H1 (cell line): ENCODE measurements at regions not wholly inside any gene's neighbourhood (a gene's known extent, or its start where the extent isn't known, plus 50 kb on each side); places are given as distances from the start of the nearest gene placed in this dataset.

Source experiments
- CTCF ChIA-PET: fragments of 300-600 bp; sonication (Branson Sonifier 250); formaldehyde crosslinking; loops from one replicate; lab custom pipeline; 2021; ENCODE audit not compliant: partially characterized antibody; lab: Charles Lee
- POLR2A ChIA-PET: fragments of 300-600 bp; sonication (Branson Sonifier 250); formaldehyde crosslinking; loops from one replicate; lab custom pipeline; 2021; ENCODE audit warnings: inconsistent platforms; ENCODE audit not compliant: partially characterized antibody; lab: Charles Lee
- DNase-seq, 2 experiments: peaks; one replicate each; pipeline versions ENCODE4 v3.0.0 to v3.0.0-alpha.2; 2010 to 2022; ENCODE audit warnings: low spot score in 2 of 2, low read depth in 1 of 2, mixed read lengths in 1 of 2
- FAIRE-seq: peaks from 2 replicates; lab custom pipeline; 2011; peaks lifted over from hg19 to GRCh38; lab: Jason Lieb, UNC
- H2AFZ ChIP-seq: 2 replicates; pipeline ENCODE4 v1.8.1; 2012; ENCODE audit warnings: low read length, inconsistent platforms
- H2AK5ac ChIP-seq: 2 replicates; pipeline ENCODE4 v1.6.1; 2013; ENCODE audit warnings: low read depth, low read length
- H2BK120ac ChIP-seq: replicated peaks from 2 replicates; pipeline ENCODE3; 2013; ENCODE audit warnings: low read depth, low read length, inconsistent platforms
- H2BK12ac ChIP-seq: 2 replicates; pipeline ENCODE4 v1.6.1; 2013; ENCODE audit warnings: low read depth, low read length
- H2BK15ac ChIP-seq: 2 replicates; pipeline ENCODE4 v1.6.1; 2013; ENCODE audit warnings: low read length
- H2BK20ac ChIP-seq: 2 replicates; pipeline ENCODE4 v1.6.1; 2013; ENCODE audit warnings: low read length
- H2BK5ac ChIP-seq: 2 replicates; pipeline ENCODE4 v1.6.1; 2013; ENCODE audit warnings: low read depth, low read length
- H3K14ac ChIP-seq: 2 replicates; pipeline ENCODE4 v1.6.1; 2013; ENCODE audit warnings: inconsistent platforms; ENCODE audit not compliant: insufficient read length
- H3K18ac ChIP-seq: 2 replicates; pipeline ENCODE4 v1.6.1; 2013; ENCODE audit warnings: low read length; ENCODE audit errors: extremely low read depth
- H3K23ac ChIP-seq: 2 replicates; pipeline ENCODE4 v1.6.1; 2013; ENCODE audit warnings: inconsistent platforms; ENCODE audit not compliant: insufficient read length
- H3K23me2 ChIP-seq: 2 replicates; pipeline ENCODE4 v1.6.1; 2013; ENCODE audit warnings: low read depth, low read length
- H3K27ac ChIP-seq: 2 replicates; pipeline ENCODE4 v1.6.1; 2011; ENCODE audit warnings: low read depth, low read length, inconsistent platforms
- H3K27me3 ChIP-seq, 4 experiments: replicated peaks in 1 of 4; 1 replicate in 1 of 4; 2 replicates in 3 of 4; pipeline versions ENCODE4 v1.6.1 to v1.8.1; 2011 to 2013; ENCODE audit warnings: low read length in 3 of 4, mild to moderate bottlenecking in 3 of 4, inconsistent platforms in 2 of 4, mixed read lengths in 2 of 4, moderate library complexity in 1 of 4; ENCODE audit not compliant: control insufficient read depth in 3 of 4, insufficient read depth in 3 of 4; ENCODE audit errors: extremely low read depth in 1 of 4
- H3K36me3 ChIP-seq, 4 experiments: 2 replicates each; pipeline versions ENCODE4 v1.6.1 to v1.8.1; 2011 to 2013; ENCODE audit warnings: mild to moderate bottlenecking in 4 of 4, low read length in 3 of 4, moderate library complexity in 2 of 4, control low read depth in 1 of 4, inconsistent platforms in 1 of 4; ENCODE audit not compliant: insufficient read depth in 4 of 4, control insufficient read depth in 2 of 4
- H3K4ac ChIP-seq: replicated peaks from 2 replicates; pipeline ENCODE3; 2013; ENCODE audit warnings: low read length, low read depth, mixed read lengths, inconsistent platforms; ENCODE audit not compliant: insufficient read length
- H3K4me1 ChIP-seq, 4 experiments: replicated peaks in 1 of 4; 1 replicate in 1 of 4; 2 replicates in 3 of 4; pipeline versions ENCODE4 v1.6.1 to v1.8.1; 2011 to 2013; ENCODE audit warnings: low read length in 3 of 4, inconsistent platforms in 2 of 4, mixed read lengths in 1 of 4; ENCODE audit not compliant: insufficient read depth in 4 of 4, control insufficient read depth in 3 of 4
- H3K4me2 ChIP-seq, 2 experiments: 2 replicates each; pipeline versions ENCODE4 v1.6.1 to v1.8.1; 2011 to 2013; ENCODE audit warnings: low read depth in 2 of 2, low read length in 2 of 2, control low read depth in 1 of 2, inconsistent platforms in 1 of 2, mild to moderate bottlenecking in 1 of 2; ENCODE audit not compliant: insufficient read depth in 1 of 2
- H3K4me3 ChIP-seq, 4 experiments: fragments of 200-600, 300-600 bp in 1 of 4; sonication (generic), shearing (Covaris generic), sonication (Bioruptor Twin) in 1 of 4; 2 replicates each; pipeline versions ENCODE4 v1.5.1 to v1.8.1; 2011 to 2016; ENCODE audit warnings: low read length in 4 of 4, low read depth in 3 of 4, control low read depth in 2 of 4, inconsistent platforms in 2 of 4, mild to moderate bottlenecking in 2 of 4, mixed read lengths in 1 of 4, moderate library complexity in 1 of 4; ENCODE audit not compliant: insufficient read depth in 2 of 4; ENCODE audit errors: extremely low read depth in 1 of 4
- H3K56ac ChIP-seq: replicated peaks from 2 replicates; pipeline ENCODE3; 2013; ENCODE audit warnings: low read depth, mild to moderate bottlenecking, mixed read lengths, low read length, inconsistent platforms; ENCODE audit not compliant: insufficient read length
- H3K79me1 ChIP-seq: 2 replicates; pipeline ENCODE4 v1.6.1; 2013; ENCODE audit warnings: low read depth, low read length, control low read depth
- H3K79me2 ChIP-seq, 2 experiments: 2 replicates each; pipeline versions ENCODE4 v1.6.1 to v1.8.1; 2012 to 2013; ENCODE audit warnings: low read length in 2 of 2, mild to moderate bottlenecking in 2 of 2, inconsistent platforms in 1 of 2; ENCODE audit not compliant: insufficient read depth in 2 of 2, control insufficient read depth in 1 of 2
- H3K9ac ChIP-seq, 4 experiments: replicated peaks in 1 of 4; 1 replicate in 1 of 4; 2 replicates in 3 of 4; pipeline versions ENCODE4 v1.6.1 to v1.8.1; 2011 to 2013; ENCODE audit warnings: low read depth in 3 of 4, low read length in 3 of 4, control low read depth in 2 of 4, mild to moderate bottlenecking in 2 of 4, moderate library complexity in 2 of 4, inconsistent platforms in 1 of 4; ENCODE audit errors: extremely low read depth in 1 of 4
- H3K9me3 ChIP-seq, 2 experiments: 2 replicates each; pipeline versions ENCODE4 v1.6.1 to v1.8.1; 2012 to 2013; ENCODE audit warnings: mild to moderate bottlenecking in 2 of 2, moderate library complexity in 2 of 2, control low read depth in 1 of 2, inconsistent platforms in 1 of 2, low read depth in 1 of 2, low read length in 1 of 2, mixed read lengths in 1 of 2; ENCODE audit not compliant: insufficient read depth in 2 of 2
- H4K20me1 ChIP-seq, 2 experiments: replicated peaks in 1 of 2; 2 replicates each; pipeline versions ENCODE3 to v1.8.1; 2011 to 2013; ENCODE audit warnings: inconsistent platforms in 2 of 2, low read length in 2 of 2, mild to moderate bottlenecking in 1 of 2; ENCODE audit not compliant: insufficient read depth in 2 of 2, control insufficient read depth in 1 of 2
- H4K5ac ChIP-seq: 2 replicates; pipeline ENCODE4 v1.6.1; 2013; ENCODE audit warnings: low read length, low read depth, mixed read lengths, inconsistent platforms; ENCODE audit not compliant: insufficient read length
- H4K8ac ChIP-seq: 2 replicates; pipeline ENCODE4 v1.8.0; 2013; ENCODE audit warnings: mild to moderate bottlenecking, moderate library complexity, low read length, inconsistent platforms; ENCODE audit not compliant: insufficient read depth; ENCODE audit errors: extremely low read depth
- H4K91ac ChIP-seq: replicated peaks from 2 replicates; pipeline ENCODE3; 2013; ENCODE audit warnings: low read length, mixed read lengths, inconsistent platforms; ENCODE audit not compliant: insufficient read length
- ATF2 ChIP-seq: IDR thresholded peaks from 2 replicates; pipeline ENCODE4 v1.6.1; 2012; ENCODE audit warnings: low read length, inconsistent platforms
- ATF3 ChIP-seq: IDR thresholded peaks from 2 replicates; pipeline ENCODE4 v1.6.1; 2011; ENCODE audit warnings: low read depth, mild to moderate bottlenecking, low read length; ENCODE audit not compliant: insufficient read depth
- BCL11A ChIP-seq, 2 experiments: IDR thresholded peaks; one replicate each; pipeline ENCODE4 v1.6.1; 2011; ENCODE audit warnings: low read depth in 2 of 2, low read length in 2 of 2, mild to moderate bottlenecking in 2 of 2
- CBX5 ChIP-seq: fragments of 300-800, 300-1000 bp; sonication (generic); IDR thresholded peaks from 2 replicates; pipeline ENCODE4 v1.7.1; 2016; ENCODE audit warnings: antibody characterized with exemption, low read length, low read depth
- CHD2 ChIP-seq: IDR thresholded peaks from 2 replicates; pipeline ENCODE4 v1.6.1; 2012; ENCODE audit warnings: low read length, improper control_type of control experiment
- GTF2F1 ChIP-seq: IDR thresholded peaks from 2 replicates; pipeline ENCODE4 v1.6.1; 2012; ENCODE audit warnings: low read depth, low read length, improper control_type of control experiment, borderline replicate concordance
- HDAC6 ChIP-seq: IDR thresholded peaks from one replicate; pipeline ENCODE4 v1.7.1; 2012; ENCODE audit warnings: low read depth, mild to moderate bottlenecking, inconsistent platforms, low read length, moderate library complexity
- KDM4A ChIP-seq: IDR thresholded peaks from one replicate; pipeline ENCODE4 v1.7.1; 2012; ENCODE audit warnings: low read depth, mild to moderate bottlenecking, moderate library complexity, low read length, inconsistent platforms; ENCODE audit not compliant: severe bottlenecking
- POLR2A ChIP-seq, 2 experiments: IDR thresholded peaks; 1 replicate in 1 of 2; 2 replicates in 1 of 2; pipeline ENCODE4 v1.6.1; 2011; ENCODE audit warnings: low read depth in 2 of 2, low read length in 2 of 2, mild to moderate bottlenecking in 2 of 2; ENCODE audit errors: control extremely low read depth in 1 of 2
- SIX5 ChIP-seq: IDR thresholded peaks from 2 replicates; pipeline ENCODE4 v1.6.1; 2011; ENCODE audit warnings: mild to moderate bottlenecking, low read depth, low read length
- SP1 ChIP-seq: IDR thresholded peaks from 2 replicates; pipeline ENCODE4 v1.6.1; 2011; ENCODE audit warnings: low read depth, low read length
- SP4 ChIP-seq: IDR thresholded peaks from 2 replicates; pipeline ENCODE4 v1.6.1; 2012; ENCODE audit warnings: low read length, inconsistent platforms
- USF2 ChIP-seq: IDR thresholded peaks from 2 replicates; pipeline ENCODE4 v1.6.1; 2011; ENCODE audit warnings: low read length, improper control_type of control experiment
- WGBS, 2 experiments: shearing (Covaris generic) in 1 of 2; methylation state at CpG; one replicate each; pipeline versions ENCODE4 v1.1.6 to v1.1.7; 2013 to 2015; ENCODE audit warnings: low lambda C conversion rate in 2 of 2, mixed read lengths in 2 of 2, inconsistent platforms in 1 of 2, low coverage in 1 of 2, missing lambda C conversion rate in 1 of 2; ENCODE audit not compliant: insufficient replicate concordance in 2 of 2, insufficient coverage in 1 of 2, insufficient read length in 1 of 2; ENCODE audit errors: extremely low coverage in 1 of 2, missing lambda C conversion rate in 1 of 2; 5-methylcytosine and 5-hydroxymethylcytosine counted together

GRCh38 chr13:99113351-99113750 is 87.3 kb upstream of the UBAC2 start:
- CTCF ChIA-PET = no interaction called here
- Histone ChIP-seq H3K79me2 (no peaks in the 10 kb centered on the region), H2BK20ac (no peak overlapping the region), H3K14ac (no peak overlapping the region), H2BK15ac (no peak overlapping the region), H3K4me1 (no peaks in the 10 kb centered on the region), H2AK5ac (no peak overlapping the region), H3K4ac (no peak overlapping the region), H4K20me1 (no peaks in the 10 kb centered on the region), H3K56ac (no peak overlapping the region), H4K91ac (no peak overlapping the region), H2AFZ (no peak overlapping the region), H2BK120ac (no peak overlapping the region), H3K36me3 (no peaks in the 10 kb centered on the region; a peak in 1 of 8 replicates), H3K9ac (no peak overlapping the region), H3K9me3 (no peaks in the 10 kb centered on the region; a peak in 1 of 4 replicates), H2BK12ac (no peak overlapping the region), H3K4me2 (no peak overlapping the region), H3K27ac (no peak overlapping the region), H2BK5ac (no peak overlapping the region), H3K23me2 (no peaks in the 10 kb centered on the region), H3K18ac (no peak overlapping the region), H3K23ac (no peak overlapping the region), H3K4me3 (no peak overlapping the region), H3K79me1 (no peaks in the 10 kb centered on the region), H4K5ac (no peak overlapping the region), H4K8ac (no peak overlapping the region), H3K27me3 (no peaks in the 10 kb centered on the region)
- FAIRE-seq (no peak), DNase-seq (no peak)
- POLR2A ChIA-PET = no interaction called here
- WGBS, 2 experiments = 83% methylated on average over 5 of the region's 5 CpGs; no CpG with 5 or more reads in 1 of the 2 experiments
- TF ChIP-seq SP4 (no peak), GTF2F1 (no peak), SIX5 (no peak), HDAC6 (no peak), SP1 (no peak), KDM4A (no peak), ATF2 (no peak), BCL11A (IDR thresholded peaks at IDR 0.05; ENCODE audit: low read depth in 2 of 2, low read length in 2 of 2) (no peak), USF2 (no peak), CBX5 (no peak), POLR2A (IDR thresholded peaks at IDR 0.05; ENCODE audit: control extremely low read depth in 1 of 2, low read depth in 2 of 2, low read length in 2 of 2) (no peak), ATF3 (no peak), CHD2 (no peak)
